ENCODE measurements at regions not wholly inside any gene's neighbourhood (a gene's known extent, or its start where the extent isn't known, plus 50 kb on each side); places are given as distances from the start of the nearest gene placed in this dataset.

GRCh38 chr1:148310807-148311206 is 158.7 kb upstream of the NBPF11 start:
- TF ChIP-seq EZH2 (IDR thresholded peaks at IDR 0.05; ENCODE audit: borderline replicate concordance, low read length), result no peak
- TF ChIP-seq, protein P1, sequence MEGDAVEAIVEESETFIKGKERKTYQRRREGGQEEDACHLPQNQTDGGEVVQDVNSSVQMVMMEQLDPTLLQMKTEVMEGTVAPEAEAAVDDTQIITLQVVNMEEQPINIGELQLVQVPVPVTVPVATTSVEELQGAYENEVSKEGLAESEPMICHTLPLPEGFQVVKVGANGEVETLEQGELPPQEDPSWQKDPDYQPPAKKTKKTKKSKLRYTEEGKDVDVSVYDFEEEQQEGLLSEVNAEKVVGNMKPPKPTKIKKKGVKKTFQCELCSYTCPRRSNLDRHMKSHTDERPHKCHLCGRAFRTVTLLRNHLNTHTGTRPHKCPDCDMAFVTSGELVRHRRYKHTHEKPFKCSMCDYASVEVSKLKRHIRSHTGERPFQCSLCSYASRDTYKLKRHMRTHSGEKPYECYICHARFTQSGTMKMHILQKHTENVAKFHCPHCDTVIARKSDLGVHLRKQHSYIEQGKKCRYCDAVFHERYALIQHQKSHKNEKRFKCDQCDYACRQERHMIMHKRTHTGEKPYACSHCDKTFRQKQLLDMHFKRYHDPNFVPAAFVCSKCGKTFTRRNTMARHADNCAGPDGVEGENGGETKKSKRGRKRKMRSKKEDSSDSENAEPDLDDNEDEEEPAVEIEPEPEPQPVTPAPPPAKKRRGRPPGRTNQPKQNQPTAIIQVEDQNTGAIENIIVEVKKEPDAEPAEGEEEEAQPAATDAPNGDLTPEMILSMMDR (IDR thresholded peaks at IDR 0.05; ENCODE audit: low read length), result no peak
- Histone ChIP-seq H3K36me3 (ENCODE audit: insufficient read depth, low read length) (no peaks in the 10 kb centered on the region; the same call in 1 of the 2 replicates), H3K9ac (ENCODE audit: low read length) (no peak overlapping the region), H3K9me2 (ENCODE audit: low read depth, low read length) (no peaks in the 10 kb centered on the region), H3K27ac (ENCODE audit: low read depth, low read length, poor library complexity, severe bottlenecking) (no peak overlapping the region), H3K4me1 (ENCODE audit: insufficient read depth, low read length, severe bottlenecking) (no peaks in the 10 kb centered on the region), H3K4me3 (ENCODE audit: low read depth, low read length, poor library complexity, severe bottlenecking) (no peak overlapping the region), H4K20me1 (ENCODE audit: insufficient read depth, low read length) (no peaks in the 10 kb centered on the region), H2AFZ (ENCODE audit: low read length) (no peak overlapping the region), H3K9me3 (ENCODE audit: low read length) (no peaks in the 10 kb centered on the region), H3K4me2 (ENCODE audit: low read length) (no peak overlapping the region), H3K27me3 (ENCODE audit: insufficient read depth, low read length) (peaks cover 4% of the 10 kb centered on the region; the same call in 1 of the 2 replicates), H3K79me2 (ENCODE audit: insufficient read depth, low read length) (no peaks in the 10 kb centered on the region), H3F3A (ENCODE audit: insufficient read depth, low read length) (no peaks in the 10 kb centered on the region)

DNA sequence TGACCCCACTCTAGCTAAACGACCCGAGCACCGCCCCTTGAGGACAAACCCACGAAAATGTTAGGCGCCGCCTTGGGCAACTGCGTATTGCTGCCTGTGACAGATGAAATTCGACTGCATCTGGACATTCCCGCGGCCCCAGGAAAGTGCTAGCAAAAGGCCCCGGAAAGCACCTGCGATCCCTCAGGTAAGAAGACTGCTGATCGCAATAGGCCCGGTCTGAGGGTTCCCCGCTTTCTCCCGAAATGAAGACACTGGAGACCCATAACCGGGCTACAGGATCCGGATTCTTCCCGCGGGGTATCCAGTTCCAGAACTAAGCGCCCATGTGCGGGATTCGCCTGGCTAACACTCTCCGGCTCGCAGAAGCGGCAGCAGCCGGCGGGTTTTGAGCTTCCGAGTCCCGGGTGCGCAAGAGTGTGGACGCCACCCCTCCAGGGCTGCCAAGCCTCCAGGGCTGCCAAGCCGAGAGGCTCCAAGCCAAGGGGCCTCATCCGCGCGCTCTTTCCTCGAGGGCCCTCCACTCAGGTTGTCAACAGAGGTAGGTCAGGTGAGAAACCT is 157.9 kb upstream of the NBPF11 start:
- H3K9me3 ChIP-seq (ENCODE audit: low read length), result no peaks in the 10 kb centered on the region
- H3K4me1 ChIP-seq (ENCODE audit: insufficient read depth, low read length, severe bottlenecking), result no peaks in the 10 kb centered on the region
- no peak overlapping the region for H3K4me3 ChIP-seq (ENCODE audit: low read depth, low read length, poor library complexity, severe bottlenecking)
- no peaks in the 10 kb centered on the region for H3F3A ChIP-seq (ENCODE audit: insufficient read depth, low read length)
- H3K27ac ChIP-seq (ENCODE audit: low read depth, low read length, poor library complexity, severe bottlenecking), result no peak overlapping the region
- peaks cover 4% of the 10 kb centered on the region; the same call in 1 of the 2 replicates for H3K27me3 ChIP-seq (ENCODE audit: insufficient read depth, low read length)
- no peak overlapping the region for H3K4me2 ChIP-seq (ENCODE audit: low read length)
- H4K20me1 ChIP-seq (ENCODE audit: insufficient read depth, low read length), result no peaks in the 10 kb centered on the region
- no peaks in the 10 kb centered on the region for H3K79me2 ChIP-seq (ENCODE audit: insufficient read depth, low read length)
- H3K9ac ChIP-seq (ENCODE audit: low read length), result no peak overlapping the region
- no peaks in the 10 kb centered on the region; the same call in 1 of the 2 replicates for H3K36me3 ChIP-seq (ENCODE audit: insufficient read depth, low read length)
- no peaks in the 10 kb centered on the region for H3K9me2 ChIP-seq (ENCODE audit: low read depth, low read length)
- no peak for TF ChIP-seq EZH2 (IDR thresholded peaks at IDR 0.05; ENCODE audit: borderline replicate concordance, low read length)
- TF ChIP-seq, protein P1 (IDR thresholded peaks at IDR 0.05; ENCODE audit: low read length), result no peak
- H2AFZ ChIP-seq (ENCODE audit: low read length), result no peak overlapping the region

DNA sequence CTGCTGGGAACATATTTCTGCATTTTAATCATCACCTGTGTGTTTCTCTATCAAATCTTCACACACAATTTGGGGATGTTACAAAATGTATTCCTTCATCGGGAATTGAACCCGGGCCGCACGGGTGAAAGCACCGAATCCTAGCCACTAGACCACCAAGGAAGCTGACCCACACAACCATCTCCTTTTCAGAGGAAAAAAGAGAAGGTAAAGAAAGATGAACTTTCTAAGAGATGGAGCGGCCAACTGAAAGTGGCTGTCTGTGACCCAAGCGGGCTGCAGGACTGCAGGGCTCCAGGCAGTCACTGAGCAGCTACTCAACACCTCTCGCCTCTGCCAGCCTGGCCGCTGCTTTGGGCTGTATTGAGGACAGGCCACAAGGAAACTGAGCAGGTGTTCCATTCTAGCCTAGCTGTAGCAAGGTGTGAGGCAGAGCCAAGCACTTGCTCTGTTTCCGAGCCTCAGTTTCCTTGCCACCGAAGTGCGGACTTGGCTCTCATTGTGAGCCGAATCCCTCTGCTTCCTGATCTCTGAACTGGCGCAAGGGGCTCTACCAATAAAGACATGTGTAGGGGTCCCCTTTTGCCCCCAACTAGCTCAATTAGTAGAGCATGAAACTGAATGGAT is 156.9 kb upstream of the NBPF11 start:
- H2AFZ ChIP-seq (ENCODE audit: low read length), result no peak overlapping the region
- H3K79me2 ChIP-seq (ENCODE audit: insufficient read depth, low read length), result no peaks in the 10 kb centered on the region
- H3F3A ChIP-seq (ENCODE audit: insufficient read depth, low read length), result no peaks in the 10 kb centered on the region
- peaks cover 4% of the 10 kb centered on the region for H3K4me1 ChIP-seq (ENCODE audit: insufficient read depth, low read length, severe bottlenecking)
- no peak overlapping the region for H3K4me3 ChIP-seq (ENCODE audit: low read depth, low read length, poor library complexity, severe bottlenecking)
- TF ChIP-seq, protein P1 (IDR thresholded peaks at IDR 0.05; ENCODE audit: low read length), result no peak
- no peak for TF ChIP-seq EZH2 (IDR thresholded peaks at IDR 0.05; ENCODE audit: borderline replicate concordance, low read length)
- no peaks in the 10 kb centered on the region; the same call in 1 of the 2 replicates for H3K36me3 ChIP-seq (ENCODE audit: insufficient read depth, low read length)
- no peaks in the 10 kb centered on the region for H4K20me1 ChIP-seq (ENCODE audit: insufficient read depth, low read length)
- no peak overlapping the region for H3K4me2 ChIP-seq (ENCODE audit: low read length)
- H3K27me3 ChIP-seq (ENCODE audit: insufficient read depth, low read length), result peaks cover 4% of the 10 kb centered on the region; the same call in 1 of the 2 replicates
- H3K9ac ChIP-seq (ENCODE audit: low read length), result no peak overlapping the region
- H3K9me3 ChIP-seq (ENCODE audit: low read length), result no peaks in the 10 kb centered on the region
- H3K27ac ChIP-seq (ENCODE audit: low read depth, low read length, poor library complexity, severe bottlenecking), result no peak overlapping the region
- no peaks in the 10 kb centered on the region for H3K9me2 ChIP-seq (ENCODE audit: low read depth, low read length)
